GM12892 (cell line): ENCODE measurements at regions not wholly inside any gene's neighbourhood (a gene's known extent, or its start where the extent isn't known, plus 50 kb on each side); places are given as distances from the start of the nearest gene placed in this dataset.

Source experiments
- POLR2A ChIP-seq: IDR thresholded peaks from 2 replicates; pipeline ENCODE4 v1.6.1; 2011; ENCODE audit warnings: low read depth, low read length, control low read depth
- POLR2AphosphoS5 ChIP-seq: IDR thresholded peaks from 2 replicates; pipeline ENCODE4 v1.6.1; 2011; ENCODE audit warnings: low read depth, low read length, control low read depth
- TAF1 ChIP-seq: IDR thresholded peaks from 2 replicates; pipeline ENCODE4 v1.6.1; 2011; ENCODE audit warnings: low read depth, mild to moderate bottlenecking, control low read depth, low read length, borderline replicate concordance

- TF ChIP-seq POLR2A = no peak
- no peak for TF ChIP-seq TAF1
- TF ChIP-seq POLR2AphosphoS5 = no peak
Observed at GRCh38 chr20:10982692-10983091, 308.9 kb upstream of the JAG1 start.
